H9 (cell line): ENCODE measurements at regions not wholly inside any gene's neighbourhood (a gene's known extent, or its start where the extent isn't known, plus 50 kb on each side); places are given as distances from the start of the nearest gene placed in this dataset.

Experiments
- DNase-seq: peaks from one replicate; pipeline ENCODE4 v3.0.0-alpha.2; 2017
- H2AFZ ChIP-seq: one replicate; pipeline ENCODE4 v1.6.1; 2013; ENCODE audit warnings: mild to moderate bottlenecking, low read length, control low read depth, moderate library complexity
- H2AK5ac ChIP-seq: 2 replicates; pipeline ENCODE4 v1.6.1; 2013; ENCODE audit warnings: low read length, control low read depth, mixed read lengths; ENCODE audit not compliant: insufficient read length
- H2BK120ac ChIP-seq: one replicate; pipeline ENCODE4 v1.6.1; 2013; ENCODE audit warnings: low read depth, mild to moderate bottlenecking, low read length, control low read depth, inconsistent platforms; ENCODE audit not compliant: poor library complexity, severe bottlenecking
- H2BK12ac ChIP-seq: 2 replicates; pipeline ENCODE4 v1.6.1; 2013; ENCODE audit warnings: low read length, control low read depth, mixed read lengths, low read depth; ENCODE audit not compliant: insufficient read length
- H2BK15ac ChIP-seq: 2 replicates; pipeline ENCODE4 v1.6.1; 2013; ENCODE audit warnings: low read depth, low read length, control low read depth
- H2BK20ac ChIP-seq: one replicate; pipeline ENCODE4 v1.6.1; 2013; ENCODE audit warnings: low read depth, mild to moderate bottlenecking, low read length, control low read depth, inconsistent platforms; ENCODE audit not compliant: poor library complexity, severe bottlenecking
- H2BK5ac ChIP-seq: 2 replicates; pipeline ENCODE4 v1.6.1; 2013; ENCODE audit warnings: low read length, control low read depth, mixed read lengths; ENCODE audit not compliant: insufficient read length
- H3K14ac ChIP-seq: 2 replicates; pipeline ENCODE4 v1.6.1; 2013; ENCODE audit warnings: low read length, control low read depth; ENCODE audit not compliant: insufficient read depth
- H3K18ac ChIP-seq: 2 replicates; pipeline ENCODE4 v1.6.1; 2013; ENCODE audit warnings: low read depth, mild to moderate bottlenecking, mixed read lengths, low read length, control low read depth; ENCODE audit not compliant: insufficient read length
- H3K23ac ChIP-seq: 2 replicates; pipeline ENCODE4 v1.6.1; 2013; ENCODE audit warnings: low read length, control low read depth, mixed read lengths, low read depth; ENCODE audit not compliant: insufficient read length
- H3K23me2 ChIP-seq: 2 replicates; pipeline ENCODE4 v1.6.1; 2013; ENCODE audit warnings: low read depth, mild to moderate bottlenecking, mixed read lengths, low read length, control low read depth; ENCODE audit not compliant: insufficient read length, poor library complexity, severe bottlenecking
- H3K27ac ChIP-seq: 2 replicates; pipeline ENCODE4 v1.5.1; 2013; ENCODE audit warnings: low read length, control low read depth, mixed read lengths, low read depth; ENCODE audit not compliant: insufficient read length
- H3K27me3 ChIP-seq: 2 replicates; pipeline ENCODE4 v1.6.1; 2013; ENCODE audit warnings: low read length, control low read depth, inconsistent platforms; ENCODE audit not compliant: insufficient read depth
- H3K4ac ChIP-seq: 2 replicates; pipeline ENCODE4 v1.6.1; 2013; ENCODE audit warnings: low read depth, mild to moderate bottlenecking, control low read depth, inconsistent platforms, low read length, moderate library complexity
- H3K4me1 ChIP-seq: 2 replicates; pipeline ENCODE4 v1.6.1; 2013; ENCODE audit warnings: low read length, control low read depth, inconsistent platforms; ENCODE audit not compliant: insufficient read depth
- H3K4me2 ChIP-seq: 2 replicates; pipeline ENCODE4 v1.6.1; 2013; ENCODE audit warnings: low read length, control low read depth, mixed read lengths; ENCODE audit not compliant: insufficient read length, insufficient read depth
- H3K56ac ChIP-seq: 2 replicates; pipeline ENCODE4 v1.6.1; 2013; ENCODE audit warnings: low read depth, mild to moderate bottlenecking, mixed read lengths, low read length, control low read depth; ENCODE audit not compliant: insufficient read length
- H3K79me1 ChIP-seq: 2 replicates; pipeline ENCODE4 v1.6.1; 2013; ENCODE audit warnings: low read depth, mild to moderate bottlenecking, moderate library complexity, low read length, control low read depth, inconsistent platforms; ENCODE audit not compliant: insufficient read depth, poor library complexity, severe bottlenecking
- H3K79me2 ChIP-seq: 2 replicates; pipeline ENCODE4 v1.6.1; 2013; ENCODE audit warnings: low read length, control low read depth, inconsistent platforms; ENCODE audit not compliant: insufficient read depth
- H3K9ac ChIP-seq: 2 replicates; pipeline ENCODE4 v1.6.1; 2013; ENCODE audit warnings: low read length, control low read depth, mixed read lengths; ENCODE audit not compliant: insufficient read length; ENCODE audit errors: extremely low read depth
- H3K9me3 ChIP-seq: one replicate; pipeline ENCODE4 v1.6.1; 2013; ENCODE audit warnings: low read depth, low read length, inconsistent platforms; ENCODE audit not compliant: control insufficient read depth
- H3T11ph ChIP-seq: one replicate; pipeline ENCODE4 v1.6.1; 2013; ENCODE audit warnings: mild to moderate bottlenecking, low read length, control low read depth, inconsistent platforms
- H4K20me1 ChIP-seq: one replicate; pipeline ENCODE4 v1.6.1; 2013; ENCODE audit not compliant: control insufficient read depth, insufficient read length, insufficient read depth
- H4K5ac ChIP-seq: 2 replicates; pipeline ENCODE4 v1.6.1; 2013; ENCODE audit warnings: low read depth, mild to moderate bottlenecking, mixed read lengths, low read length, control low read depth; ENCODE audit not compliant: insufficient read length
- H4K8ac ChIP-seq: replicated peaks from 2 replicates; pipeline ENCODE4 v1.6.1; 2013; ENCODE audit warnings: low read length, control low read depth, mixed read lengths, low read depth; ENCODE audit not compliant: insufficient read length
- H4K91ac ChIP-seq: 2 replicates; pipeline ENCODE4 v1.6.1; 2013; ENCODE audit warnings: low read depth, mild to moderate bottlenecking, moderate library complexity, mixed read lengths, low read length, control low read depth; ENCODE audit not compliant: insufficient read length
- H3K27ac Mint-ChIP-seq, 3 experiments: 2 replicates in 2 of 3; 3 replicates in 1 of 3; pipeline ENCODE4 v1.8.0; 2020 to 2021; ENCODE audit warnings: mixed read lengths in 3 of 3, mild to moderate bottlenecking in 1 of 3, moderate library complexity in 1 of 3
- H3K27me3 Mint-ChIP-seq: 2 replicates; pipeline ENCODE4 v1.8.0; 2021; ENCODE audit warnings: low read depth, mild to moderate bottlenecking, moderate library complexity, mixed read lengths
- H3K36me3 Mint-ChIP-seq, 3 experiments: 2 replicates in 2 of 3; 3 replicates in 1 of 3; pipeline ENCODE4 v1.8.0; 2020 to 2021; ENCODE audit warnings: low read depth in 3 of 3, mixed read lengths in 3 of 3; ENCODE audit not compliant: insufficient read depth in 1 of 3
- H3K4me1 Mint-ChIP-seq, 2 experiments: 2 replicates each; pipeline ENCODE4 v1.8.0; 2020; ENCODE audit warnings: mixed read lengths in 2 of 2
- H3K4me3 Mint-ChIP-seq, 2 experiments: 2 replicates in 1 of 2; 3 replicates in 1 of 2; pipeline ENCODE4 v1.8.0; 2020 to 2021; ENCODE audit warnings: mild to moderate bottlenecking in 2 of 2, mixed read lengths in 2 of 2, moderate library complexity in 1 of 2
- H3K9me3 Mint-ChIP-seq, 2 experiments: 2 replicates in 1 of 2; 3 replicates in 1 of 2; pipeline ENCODE4 v1.8.0; 2020; ENCODE audit warnings: mild to moderate bottlenecking in 2 of 2, mixed read lengths in 2 of 2, moderate library complexity in 1 of 2
- WGBS: extraction: QIAGEN DNeasy Blood & Tissue Kit; methylation state at CpG from one replicate; pipeline ENCODE4 v1.1.7; 2013; ENCODE audit warnings: missing lambda C conversion rate, low lambda C conversion rate, mixed read lengths; ENCODE audit not compliant: insufficient read length; ENCODE audit errors: extremely low coverage; 5-methylcytosine and 5-hydroxymethylcytosine counted together
- TF ChIP-seq, protein P1 (sequence below): fragments of 200-600 bp; sonication (generic); conservative IDR thresholded peaks from 3 replicates; pipeline ENCODE4 v1.8.0; 2021; ENCODE audit warnings: antibody characterized with exemption, mild to moderate bottlenecking

DNA sequence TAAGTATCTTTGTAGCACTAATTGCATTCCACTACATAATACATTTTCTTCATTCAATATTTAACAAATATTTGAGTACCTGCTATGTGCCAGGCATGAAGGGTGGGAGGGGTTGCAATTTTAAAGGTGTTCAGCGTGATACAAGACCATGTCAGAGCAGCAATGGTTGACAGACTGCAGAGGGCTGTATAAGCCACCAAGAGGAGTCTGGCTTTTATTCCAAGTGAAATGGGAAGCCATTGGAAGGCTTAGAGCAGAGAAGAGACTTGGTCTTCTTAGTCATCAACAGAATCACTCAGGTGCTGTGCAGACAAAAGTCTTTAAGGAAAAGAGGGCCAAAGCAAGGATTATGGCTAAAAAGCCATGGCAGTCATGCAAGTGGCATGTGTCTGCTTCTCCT, 360.8 kb upstream of the ARID1B start:
- Histone ChIP-seq H2AK5ac (no peak overlapping the region), H3K79me2 (no peaks in the 10 kb centered on the region), H4K8ac (no peak overlapping the region), H3K27ac (no peak overlapping the region), H4K91ac (no peak overlapping the region), H3K18ac (no peak overlapping the region), H3K4ac (no peak overlapping the region), H2BK15ac (no peak overlapping the region), H2AFZ (no peak overlapping the region), H3K27me3 (no peaks in the 10 kb centered on the region), H3K23ac (no peak overlapping the region), H2BK12ac (no peak overlapping the region), H3T11ph (no peak overlapping the region), H3K4me2 (no peak overlapping the region), H3K14ac (no peak overlapping the region), H3K79me1 (no peaks in the 10 kb centered on the region), H2BK5ac (no peak overlapping the region), H3K56ac (no peak overlapping the region), H2BK120ac (no peak overlapping the region), H3K9me3 (no peaks in the 10 kb centered on the region), H3K4me1 (no peaks in the 10 kb centered on the region), H2BK20ac (no peak overlapping the region), H3K23me2 (no peaks in the 10 kb centered on the region), H3K9ac (no peak overlapping the region), H4K5ac (no peak overlapping the region), H4K20me1 (no peaks in the 10 kb centered on the region)
- Mint-ChIP-seq H3K27me3 (no peaks in the 10 kb centered on the region), H3K27ac (no peak overlapping the region), H3K36me3 (peaks cover 5 to 8% (median 6%) of the 10 kb centered on the region in 3 experiments; a peak in 5 of 7 replicates), H3K4me1 (no peaks in the 10 kb centered on the region), H3K9me3 (peaks cover 10 to 16% of the 10 kb centered on the region in 2 experiments), H3K4me3 (no peak overlapping the region)
- WGBS = no CpG with 5 or more reads among the region's 1 CpG
- no peak for DNase-seq
- TF ChIP-seq, protein P1, sequence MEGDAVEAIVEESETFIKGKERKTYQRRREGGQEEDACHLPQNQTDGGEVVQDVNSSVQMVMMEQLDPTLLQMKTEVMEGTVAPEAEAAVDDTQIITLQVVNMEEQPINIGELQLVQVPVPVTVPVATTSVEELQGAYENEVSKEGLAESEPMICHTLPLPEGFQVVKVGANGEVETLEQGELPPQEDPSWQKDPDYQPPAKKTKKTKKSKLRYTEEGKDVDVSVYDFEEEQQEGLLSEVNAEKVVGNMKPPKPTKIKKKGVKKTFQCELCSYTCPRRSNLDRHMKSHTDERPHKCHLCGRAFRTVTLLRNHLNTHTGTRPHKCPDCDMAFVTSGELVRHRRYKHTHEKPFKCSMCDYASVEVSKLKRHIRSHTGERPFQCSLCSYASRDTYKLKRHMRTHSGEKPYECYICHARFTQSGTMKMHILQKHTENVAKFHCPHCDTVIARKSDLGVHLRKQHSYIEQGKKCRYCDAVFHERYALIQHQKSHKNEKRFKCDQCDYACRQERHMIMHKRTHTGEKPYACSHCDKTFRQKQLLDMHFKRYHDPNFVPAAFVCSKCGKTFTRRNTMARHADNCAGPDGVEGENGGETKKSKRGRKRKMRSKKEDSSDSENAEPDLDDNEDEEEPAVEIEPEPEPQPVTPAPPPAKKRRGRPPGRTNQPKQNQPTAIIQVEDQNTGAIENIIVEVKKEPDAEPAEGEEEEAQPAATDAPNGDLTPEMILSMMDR = no peak
